NCI-H2081 (cell line): ENCODE measurements at regions not wholly inside any gene's neighbourhood (a gene's known extent, or its start where the extent isn't known, plus 50 kb on each side); places are given as distances from the start of the nearest gene placed in this dataset.

Source experiments
- DNase-seq, 2 experiments: peaks; one replicate each; lab custom pipeline; 2025; lab: John Stamatoyannopoulos, UW

DNA sequence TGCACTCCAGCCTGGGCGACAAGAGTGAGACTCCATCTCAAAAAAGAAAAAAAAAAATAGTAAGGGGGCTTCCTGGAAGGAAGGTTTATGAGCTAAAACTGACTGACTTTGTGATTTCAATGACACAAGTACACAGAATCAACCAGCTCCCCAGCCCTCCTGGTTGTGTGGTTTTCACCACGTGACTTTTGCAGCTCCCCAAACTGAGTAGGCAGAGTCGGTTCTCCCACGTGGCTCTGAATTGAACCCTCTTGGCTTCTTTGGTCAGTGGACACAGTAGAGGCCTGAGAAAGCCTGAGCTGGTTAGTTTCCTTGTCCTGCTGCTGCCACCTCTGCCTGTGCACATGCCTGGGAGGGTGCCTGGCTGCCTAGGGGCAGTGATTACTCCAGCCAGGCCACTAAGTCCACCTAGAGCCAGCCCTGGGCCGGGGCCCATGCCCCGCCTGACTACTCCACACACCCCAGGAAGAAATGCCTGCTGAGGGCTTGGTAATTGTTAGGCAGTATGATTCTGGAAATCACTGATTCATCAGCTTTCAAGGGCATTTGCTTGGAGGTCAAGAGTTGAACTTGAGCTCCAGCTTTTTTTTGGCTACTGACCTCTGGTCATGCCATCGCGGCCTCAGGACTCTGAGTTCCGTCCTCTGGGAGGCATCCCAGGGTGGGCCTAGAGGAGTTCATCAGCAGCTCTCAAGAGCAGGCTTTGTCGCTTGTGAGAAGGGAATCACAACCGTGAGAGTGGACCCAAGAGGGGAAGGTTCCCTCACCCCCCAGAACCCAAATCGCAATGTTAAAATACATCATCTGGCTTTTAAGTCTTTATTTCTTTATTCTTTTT, 431.9 kb upstream of the HS6ST1 start:
- no peak for DNase-seq

DNA sequence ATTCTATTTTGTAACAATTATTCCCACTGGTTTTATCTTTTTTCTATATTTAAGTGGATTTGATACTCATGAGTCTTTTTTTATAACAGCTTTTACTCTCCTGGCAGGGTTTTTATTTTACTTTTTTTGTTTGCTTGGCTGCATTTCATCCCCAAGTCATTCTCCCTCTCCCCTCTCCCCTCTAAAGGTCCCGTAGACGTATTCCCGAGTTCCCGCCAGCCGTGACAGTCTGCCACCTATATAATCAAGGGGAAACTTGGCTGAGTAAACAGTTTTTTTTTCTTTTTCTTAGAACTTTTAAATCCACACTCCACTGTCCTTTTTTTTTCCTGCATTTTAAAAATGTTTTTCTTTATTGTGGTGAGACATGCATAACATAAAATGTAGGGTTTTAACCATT, 433.1 kb upstream of the HS6ST1 start:
- DNase-seq: no peak

DNA sequence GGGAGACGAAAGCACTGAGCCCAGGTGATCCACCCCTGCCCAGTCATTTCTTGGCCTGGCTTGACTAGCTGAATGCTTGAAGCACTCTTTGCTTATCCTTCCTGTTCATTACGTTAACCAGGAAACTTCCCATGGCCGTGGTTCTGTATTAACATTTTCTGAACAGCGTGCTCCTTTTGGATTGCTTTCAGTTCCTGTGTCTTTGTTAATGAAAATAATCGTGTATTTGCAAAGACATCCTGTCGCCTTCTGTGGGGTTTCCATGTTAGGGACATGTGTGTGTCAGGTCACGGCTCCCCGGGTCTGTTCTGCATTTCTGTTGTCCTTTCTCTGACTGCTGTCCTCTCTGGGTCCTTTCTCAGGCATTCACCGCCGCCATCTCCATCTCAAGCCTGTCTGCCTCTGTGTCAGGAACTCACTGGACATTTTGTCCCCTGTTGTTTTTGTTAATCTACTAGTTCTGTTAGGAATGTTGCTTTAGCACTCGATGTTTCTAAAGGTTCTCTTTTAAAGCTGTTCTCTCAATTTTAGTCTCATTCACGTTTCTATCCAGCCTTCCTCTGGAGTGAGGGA, 434.1 kb upstream of the HS6ST1 start:
- no peak for DNase-seq

DNA sequence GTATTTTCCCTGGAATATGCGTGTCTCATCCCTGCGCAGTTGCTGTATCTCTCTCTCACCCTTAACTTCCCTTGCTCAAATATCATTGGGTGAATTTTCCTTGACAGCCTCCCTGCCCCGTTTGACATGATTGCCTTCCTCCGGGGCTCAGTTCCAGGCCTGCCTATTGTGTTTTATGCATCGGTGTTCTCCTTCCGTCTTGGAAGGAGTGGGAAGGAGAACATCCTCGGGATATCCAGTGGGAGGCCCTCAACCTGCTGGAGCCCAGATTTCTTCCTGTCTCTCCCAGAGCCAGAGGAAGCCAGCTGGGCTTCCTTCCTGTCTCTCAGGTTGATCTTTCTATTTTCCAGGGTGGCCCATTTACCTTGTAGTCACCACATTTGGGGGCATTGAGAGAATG, 434.7 kb upstream of the HS6ST1 start:
- no peak for DNase-seq

DNA sequence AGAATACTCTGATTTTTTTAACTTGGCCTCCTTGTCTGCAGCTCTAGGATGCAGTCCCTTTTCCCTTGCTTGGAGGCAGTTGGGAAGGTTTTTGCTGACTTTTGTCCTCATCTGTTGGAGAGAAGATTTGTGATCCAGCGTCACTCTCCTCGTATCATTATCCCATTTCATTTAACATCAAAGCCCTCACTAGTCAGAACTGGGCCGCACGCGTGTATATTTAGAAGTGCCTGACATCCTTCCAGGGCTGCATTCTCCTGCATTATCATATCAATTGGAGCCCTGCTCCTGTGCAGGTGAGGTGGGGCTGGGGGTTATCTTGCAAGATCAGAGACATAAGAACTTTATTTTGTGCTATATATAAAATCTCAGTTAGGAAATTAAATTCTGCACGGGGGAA, 435.1 kb upstream of the HS6ST1 start:
- DNase-seq: no peak

DNA sequence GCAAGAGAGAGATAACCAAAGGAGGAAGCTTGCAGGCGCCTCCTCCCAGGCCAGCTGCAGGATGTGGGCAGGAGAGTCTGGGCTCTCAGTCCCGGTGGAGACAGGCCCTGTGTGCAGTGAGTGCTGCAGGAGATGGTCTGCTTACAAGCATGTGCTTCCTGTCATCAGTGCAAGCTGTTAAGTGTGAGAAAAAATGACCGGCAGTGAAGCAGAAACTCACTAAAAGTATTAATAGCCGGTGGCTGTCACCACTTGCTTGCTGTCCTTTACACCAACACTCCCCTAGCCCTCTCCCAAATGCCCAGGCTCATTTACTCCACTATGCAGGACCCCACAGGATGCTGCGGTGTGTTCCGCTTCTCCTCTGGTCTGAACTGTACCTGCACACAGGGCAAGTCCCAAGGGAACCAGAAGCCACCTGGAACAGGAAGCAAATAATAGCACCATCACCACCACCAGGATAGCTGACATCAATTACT, 435.6 kb upstream of the HS6ST1 start:
- no peak for DNase-seq

DNA sequence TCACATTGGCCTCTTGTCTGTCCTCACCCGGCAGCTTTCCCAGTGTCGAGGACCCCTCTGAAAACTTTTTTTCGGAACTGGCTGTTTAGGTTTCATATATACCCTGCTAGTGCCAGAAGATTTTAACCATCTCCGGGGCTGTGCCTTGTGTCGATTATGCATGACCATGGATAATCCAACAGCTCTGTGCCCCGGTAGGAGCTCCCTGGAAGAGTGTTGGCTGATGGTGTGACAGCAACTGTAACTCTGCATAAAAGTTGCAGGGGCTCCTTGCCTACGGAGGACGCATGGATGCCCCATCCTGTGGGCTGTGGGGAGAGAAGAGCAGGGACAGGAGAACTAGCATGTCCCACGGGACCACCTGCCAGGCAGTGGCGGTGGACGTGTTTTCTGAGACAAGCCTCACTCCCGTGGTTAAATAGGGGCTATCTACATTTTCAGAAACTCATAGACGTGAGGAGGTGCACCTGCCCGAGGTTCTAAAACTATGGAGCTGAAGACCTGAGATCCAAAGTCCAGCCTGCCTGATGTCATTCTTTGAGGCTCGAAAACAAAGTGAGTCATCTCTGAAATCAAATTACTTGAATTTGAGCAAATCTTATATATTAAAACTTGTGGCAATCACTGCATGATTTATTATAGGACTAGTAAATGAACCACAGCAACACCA, 437.2 kb upstream of the HS6ST1 start:
- DNase-seq: no peak

DNA sequence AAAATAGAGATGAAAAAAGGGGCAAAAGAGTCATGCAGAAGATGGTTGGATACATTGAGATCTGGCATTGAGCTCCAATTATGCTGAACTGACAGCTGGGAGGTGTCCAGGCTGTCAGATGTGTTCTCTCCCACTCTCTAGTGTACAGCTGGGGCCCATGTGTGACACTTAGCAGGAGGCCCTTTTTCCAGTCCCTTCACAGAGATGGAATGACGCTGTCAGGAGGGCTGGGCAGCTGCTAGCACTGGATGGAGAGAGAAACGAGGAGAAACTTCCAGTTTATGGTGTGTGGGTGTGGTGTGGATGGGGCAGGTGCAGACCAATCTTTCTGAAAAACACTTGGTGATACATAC, 437.7 kb upstream of the HS6ST1 start:
- DNase-seq: no peak

DNA sequence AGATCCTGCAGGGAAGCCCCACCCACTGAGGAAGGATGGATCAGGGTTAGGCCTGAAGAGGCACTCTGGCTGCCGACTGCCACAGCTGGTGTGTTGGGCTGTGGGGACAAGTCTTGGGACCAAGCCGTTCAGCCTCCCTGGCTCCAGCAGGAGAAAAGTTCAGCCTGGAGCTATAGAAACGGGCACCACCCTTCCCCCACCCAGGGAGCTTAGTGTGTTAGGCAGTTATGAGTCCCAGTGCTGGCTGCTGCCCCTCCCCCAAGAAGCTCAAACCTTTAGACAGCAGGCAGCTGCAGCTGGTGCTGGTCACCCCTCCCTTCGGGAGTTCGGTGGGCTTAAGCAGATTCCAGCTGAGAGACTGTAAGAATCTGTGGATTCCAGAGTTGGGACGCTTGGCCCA, 447.1 kb upstream of the HS6ST1 start:
- DNase-seq: no peak

DNA sequence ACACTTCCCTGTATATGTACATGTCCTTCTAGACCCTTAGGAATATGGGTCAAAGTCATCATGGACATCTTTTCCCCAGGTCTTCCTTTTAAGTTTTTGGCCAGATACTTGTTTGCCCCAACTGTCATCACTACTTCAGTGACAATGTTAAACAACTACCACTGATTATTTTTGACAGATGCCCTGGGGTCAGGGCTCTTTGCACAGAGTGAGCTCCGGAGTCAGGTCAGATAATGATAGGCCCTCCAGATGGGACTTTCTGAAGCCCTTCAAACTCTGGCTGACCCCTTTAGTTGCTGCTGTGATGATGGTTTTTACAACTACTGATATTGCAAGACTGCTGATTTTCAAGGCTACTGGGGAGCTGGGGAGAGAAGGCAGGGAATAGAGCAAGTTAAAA, 449.4 kb upstream of the HS6ST1 start:
- DNase-seq: no peak

DNA sequence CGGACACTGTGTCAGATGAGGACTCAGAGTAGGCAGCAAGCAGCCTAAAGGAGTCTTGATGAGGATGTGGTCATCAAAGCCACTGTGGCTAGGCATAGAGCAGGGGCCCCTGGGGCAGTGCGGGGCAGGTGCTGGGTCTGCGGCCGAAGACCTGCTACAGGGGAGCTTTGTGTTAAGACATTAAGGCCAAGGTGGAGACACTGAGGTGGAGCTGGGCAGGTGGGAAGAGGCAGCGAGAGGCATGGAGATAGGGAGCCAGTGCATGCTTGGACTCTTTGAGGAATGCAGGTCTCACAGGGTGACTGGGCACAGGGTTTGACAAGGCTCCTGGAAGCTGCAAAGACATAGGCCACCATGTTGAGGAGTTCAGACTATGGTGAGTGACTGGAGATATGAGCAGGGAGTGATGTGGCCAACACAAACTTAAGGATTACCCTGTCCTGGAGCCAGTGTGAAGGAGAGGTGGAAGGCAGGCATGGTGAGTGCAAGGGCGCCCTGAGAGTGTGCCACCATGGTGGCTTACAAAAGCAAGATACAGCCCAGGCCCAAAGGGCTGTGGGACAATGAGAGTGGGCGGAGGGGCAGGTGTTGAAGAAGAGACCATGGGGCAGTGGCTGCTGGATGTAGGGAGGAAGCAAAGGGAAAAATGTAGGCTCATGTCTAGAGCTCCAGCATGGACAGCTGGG, 450.9 kb upstream of the HS6ST1 start:
- DNase-seq: no peak

DNA sequence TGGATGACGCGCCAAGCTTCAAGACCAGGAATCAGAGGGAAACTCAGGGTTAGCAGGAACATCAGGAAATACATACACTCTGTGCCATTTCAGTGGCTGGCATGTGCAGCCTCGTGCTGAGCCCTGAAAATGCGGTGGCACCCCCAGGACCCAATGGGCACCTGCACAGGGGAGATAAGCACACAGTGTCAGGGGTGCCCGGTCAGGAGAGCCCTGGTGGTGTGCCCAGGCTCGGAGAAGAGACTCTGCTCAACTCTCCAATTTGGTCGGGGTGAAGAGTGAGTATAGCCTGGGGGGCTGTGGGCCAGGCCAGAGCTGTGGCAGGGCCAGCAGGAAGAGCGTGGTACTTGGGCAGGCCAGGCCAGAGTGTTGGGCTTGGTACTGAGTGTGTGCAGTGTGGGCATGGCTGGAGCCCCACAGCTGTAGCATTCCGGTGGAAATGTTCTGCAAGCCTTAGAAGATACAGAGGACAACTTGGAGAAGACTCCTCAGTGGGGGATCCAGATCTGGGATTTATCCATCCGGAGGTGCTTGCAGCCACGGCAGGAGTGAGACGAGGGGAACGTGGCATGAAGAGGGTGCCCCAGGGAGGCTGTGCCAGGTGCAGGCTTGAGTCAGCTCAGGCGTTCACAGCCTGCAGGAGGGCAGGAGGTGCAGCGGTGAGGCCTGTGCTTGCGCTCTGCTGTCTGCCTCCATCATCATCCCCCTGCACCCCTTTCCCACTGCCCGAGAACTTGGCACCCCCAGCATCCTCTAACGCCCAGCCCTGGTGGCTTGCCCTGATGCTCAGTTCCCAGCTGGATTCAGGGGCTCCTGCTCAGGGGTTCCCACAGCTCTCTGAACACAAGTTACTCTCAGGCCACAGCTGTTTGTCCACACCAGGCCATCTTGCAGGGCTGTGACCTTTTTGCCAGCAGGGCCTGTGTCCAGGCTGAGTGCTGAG, 451.7 kb upstream of the HS6ST1 start:
- no peak for DNase-seq

DNA sequence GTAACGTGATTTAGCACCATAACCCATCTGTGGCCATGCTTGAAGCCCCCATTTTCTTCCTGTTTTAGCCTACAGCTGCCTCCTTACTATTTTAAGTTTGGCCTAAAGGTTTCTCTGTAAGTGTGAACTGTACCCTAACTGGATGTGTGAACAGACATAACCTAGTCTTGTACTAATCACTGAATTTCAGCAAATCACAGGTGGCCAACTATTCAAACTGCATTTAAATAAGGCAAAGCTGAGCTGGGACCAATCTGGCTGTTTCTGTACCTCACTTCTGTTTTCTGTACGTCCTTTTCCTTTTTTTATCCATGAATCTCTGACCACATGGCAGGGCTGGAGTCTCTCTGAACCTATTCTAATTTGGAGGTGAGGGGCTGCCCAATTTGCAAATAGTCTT, 452.7 kb upstream of the HS6ST1 start:
- DNase-seq: no peak

DNA sequence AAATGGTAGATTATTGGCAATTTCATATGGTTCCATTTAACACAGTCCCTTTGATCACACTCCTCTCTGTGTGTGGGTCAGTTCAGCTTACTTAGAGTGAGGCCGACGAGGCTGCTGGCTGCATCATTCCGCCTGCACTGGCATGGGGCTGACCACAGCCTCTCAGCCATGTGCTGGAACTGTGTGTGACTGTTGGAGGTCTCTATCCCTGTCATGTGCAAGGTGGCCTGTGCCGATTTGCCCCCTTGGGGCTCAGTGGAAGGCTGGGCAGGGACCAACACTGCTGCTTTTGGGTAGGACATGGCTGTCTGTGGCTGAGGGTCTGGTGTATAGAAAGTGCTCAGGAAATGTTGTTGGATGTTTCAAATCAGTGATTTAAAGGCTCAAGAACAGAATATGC, 454.0 kb upstream of the HS6ST1 start:
- DNase-seq: no peak

DNA sequence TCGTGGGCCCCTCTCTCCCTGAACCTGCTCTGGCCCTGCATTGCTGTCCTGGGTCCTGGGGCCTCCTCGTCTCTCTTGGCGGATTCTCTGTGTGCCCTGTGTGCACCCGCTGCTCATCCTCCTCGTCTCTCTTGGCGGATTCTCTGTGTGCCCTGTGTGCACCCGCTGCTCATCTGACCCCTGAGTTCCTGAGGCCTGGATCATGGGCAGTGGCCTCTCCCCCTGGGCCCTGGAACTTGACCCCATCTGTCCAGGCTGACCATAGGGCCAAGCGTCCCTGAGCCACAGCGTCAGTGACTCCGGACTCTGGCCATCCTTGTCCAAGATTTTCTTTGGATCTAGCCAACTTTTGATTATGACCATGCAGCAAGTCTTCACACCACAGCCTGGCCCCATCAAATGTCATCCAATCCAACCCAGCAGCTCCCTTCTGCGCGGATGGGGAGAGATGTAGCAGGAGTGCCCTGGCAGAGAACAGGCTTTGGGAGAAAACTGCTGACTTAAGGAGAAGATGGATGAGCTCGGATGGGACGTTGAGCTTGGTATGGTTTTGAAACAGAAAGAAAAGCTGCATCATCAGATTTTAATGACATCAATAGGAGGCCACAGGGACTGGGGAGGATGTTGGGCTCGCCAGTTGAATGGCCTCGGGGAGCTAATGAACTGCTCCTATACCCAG, 455.1 kb upstream of the HS6ST1 start:
- no peak for DNase-seq

DNA sequence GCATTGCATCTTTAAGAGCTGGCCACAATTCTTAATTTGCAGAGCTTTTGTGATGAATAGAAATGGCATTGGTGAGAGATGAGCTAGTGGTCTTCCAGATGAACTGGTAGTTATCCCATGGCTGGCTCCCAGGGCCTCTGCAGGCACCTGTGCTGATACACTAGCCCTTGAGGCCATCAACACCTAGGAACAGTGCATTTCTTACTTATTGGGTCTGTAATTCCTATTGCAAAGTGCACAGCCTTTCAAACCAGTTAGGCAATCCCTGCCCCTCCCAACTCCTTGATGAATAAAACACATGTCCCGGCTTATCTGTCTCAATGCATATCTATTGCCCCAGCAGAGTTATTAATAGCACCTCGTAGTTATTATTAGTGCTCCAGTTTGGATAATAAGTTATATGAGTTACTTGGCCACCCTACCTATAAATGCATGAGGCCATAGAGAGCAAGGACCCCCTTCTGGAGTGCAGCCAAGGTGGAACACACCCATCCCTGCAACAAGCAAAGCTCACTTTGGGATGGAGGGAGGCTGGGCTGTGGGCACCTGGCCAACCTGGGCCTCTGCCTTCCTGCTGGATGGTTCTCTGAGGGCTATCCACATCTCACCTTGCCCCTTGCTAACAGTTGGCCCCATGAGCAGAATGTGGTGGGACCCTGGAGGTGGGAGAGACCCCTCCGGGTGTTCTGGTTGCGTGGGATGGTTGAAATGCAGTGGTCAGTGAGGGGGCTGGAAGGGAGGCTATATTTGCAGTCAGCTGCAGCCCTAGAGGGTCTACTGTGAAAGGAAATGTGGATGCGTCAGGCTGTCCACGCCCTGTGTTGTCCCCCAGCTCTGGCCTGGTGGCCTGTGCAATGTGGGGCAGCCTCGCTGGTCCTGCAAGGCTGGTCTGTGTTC, 455.9 kb upstream of the HS6ST1 start:
- no peak for DNase-seq

DNA sequence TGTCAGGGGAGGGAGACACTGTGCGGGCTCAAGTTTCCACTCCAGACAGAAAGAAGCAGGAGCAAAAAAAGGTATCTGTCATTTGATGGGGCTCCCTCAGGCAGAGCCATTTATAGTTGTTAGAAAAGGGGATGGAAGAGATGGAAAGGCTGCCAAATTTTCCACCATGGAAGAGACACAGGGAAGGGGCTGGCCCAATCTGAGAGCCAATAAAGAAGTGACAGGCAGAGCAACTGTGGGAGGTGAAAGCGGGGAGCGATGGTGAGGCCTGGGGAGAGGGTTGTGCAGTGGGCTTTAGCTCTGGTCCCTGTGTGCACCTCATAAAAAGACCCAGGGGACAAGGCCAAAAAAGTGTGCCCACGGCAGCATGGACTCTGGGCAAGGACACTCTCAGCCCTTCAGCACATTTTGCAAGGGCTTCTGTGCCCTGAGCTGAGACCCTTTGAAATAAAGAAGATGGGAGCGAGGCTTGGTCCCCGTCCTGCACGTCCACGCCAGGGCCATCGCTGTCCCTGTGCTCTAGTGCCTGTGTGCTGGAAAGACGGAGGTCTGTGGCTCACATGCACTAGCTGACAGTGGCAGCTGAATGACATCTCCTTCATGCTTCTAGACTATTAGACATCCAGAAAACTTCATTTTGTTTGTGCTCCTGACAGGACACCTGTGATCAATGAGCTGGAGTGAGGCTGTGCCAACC, 456.7 kb upstream of the HS6ST1 start:
- no peak for DNase-seq

DNA sequence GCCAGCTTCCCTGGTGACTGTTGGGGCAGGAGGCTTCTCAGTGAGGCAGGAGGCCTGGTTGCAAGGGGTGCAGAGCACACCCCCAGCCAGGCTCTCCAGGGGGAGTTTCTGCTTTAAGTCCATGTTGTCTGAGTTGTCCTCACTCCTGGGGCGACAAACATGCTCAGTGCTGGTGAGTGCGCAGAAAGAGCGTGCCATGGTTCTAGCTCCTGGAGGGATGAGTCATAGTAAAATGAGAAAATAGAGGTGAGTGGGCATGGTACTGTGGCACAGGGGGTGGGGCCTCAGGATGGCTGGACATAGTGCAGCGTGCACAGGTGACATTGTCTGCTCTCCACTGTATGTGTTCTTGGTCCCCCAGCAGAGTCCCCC, 457.2 kb upstream of the HS6ST1 start:
- no peak for DNase-seq

DNA sequence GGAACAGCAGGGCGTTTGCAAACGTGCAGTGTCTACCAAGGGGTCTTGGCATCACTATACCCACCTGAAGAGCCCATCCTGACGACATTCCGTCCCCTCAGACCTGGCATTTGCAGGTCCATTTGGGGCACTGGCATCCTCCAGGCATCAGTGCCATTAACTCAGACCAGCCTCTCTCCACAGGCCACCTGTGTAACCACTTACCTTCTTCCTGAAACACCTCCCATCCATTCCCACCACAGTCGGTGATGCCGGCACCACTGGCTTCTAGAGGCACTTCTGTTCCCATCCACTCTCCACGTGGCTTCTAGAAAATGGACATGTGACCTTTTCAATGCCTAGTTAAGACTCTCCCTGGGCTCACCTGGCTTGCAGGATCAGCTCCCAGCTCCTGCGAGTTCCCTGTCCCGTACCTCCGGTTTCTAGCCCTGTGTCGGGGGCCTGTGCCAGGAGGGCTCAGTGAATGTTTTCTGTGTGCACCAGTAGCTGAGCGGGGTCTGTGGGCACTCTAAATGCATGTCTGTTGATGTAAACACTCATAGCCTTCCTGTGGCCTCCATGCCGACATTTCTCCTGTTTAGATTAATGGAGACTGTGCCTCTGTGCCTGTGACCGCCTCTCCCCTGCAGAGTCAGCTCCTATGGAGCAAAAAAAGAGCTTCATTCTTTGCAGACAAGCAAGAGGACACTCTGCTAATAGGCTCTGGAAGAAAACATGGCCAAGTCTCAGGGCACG, 458.0 kb upstream of the HS6ST1 start:
- DNase-seq: no peak
